ENCODE measurements at regions not wholly inside any gene's neighbourhood (a gene's known extent, or its start where the extent isn't known, plus 50 kb on each side); places are given as distances from the start of the nearest gene placed in this dataset.
"Not testable (repeated sequence)": the region's sequence is repeated elsewhere in the genome, so short reads cannot be mapped to it uniquely, and the experiment has no call there.

- DNase-seq: no peak
These were observed 110.2 kb upstream of the SPIN1 start for GRCh38 chr9:88278036-88278435.

DNA sequence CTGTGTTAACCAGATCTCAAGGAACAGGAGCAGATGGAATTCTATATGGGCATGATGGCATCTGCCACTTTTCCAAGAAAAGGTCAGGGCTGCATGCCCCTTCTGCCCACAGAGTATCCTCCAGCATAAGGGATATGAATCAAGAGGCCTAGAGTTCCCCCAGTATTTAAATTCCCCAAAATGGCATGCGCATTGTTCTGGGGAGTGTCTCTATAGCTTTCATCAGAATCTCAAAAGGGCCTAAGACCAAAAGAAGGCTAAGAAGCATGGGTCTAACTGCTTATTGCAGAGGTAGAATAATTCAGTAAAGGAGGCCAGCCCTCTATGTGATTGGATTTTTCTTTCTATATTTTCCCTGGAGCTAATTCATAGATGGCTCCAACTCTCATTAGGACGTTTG, 114.2 kb upstream of the SPIN1 start:
- no peak for DNase-seq

GRCh38 chr9:88272986-88273385, 115.3 kb upstream of the SPIN1 start:
- no peak for DNase-seq

DNA sequence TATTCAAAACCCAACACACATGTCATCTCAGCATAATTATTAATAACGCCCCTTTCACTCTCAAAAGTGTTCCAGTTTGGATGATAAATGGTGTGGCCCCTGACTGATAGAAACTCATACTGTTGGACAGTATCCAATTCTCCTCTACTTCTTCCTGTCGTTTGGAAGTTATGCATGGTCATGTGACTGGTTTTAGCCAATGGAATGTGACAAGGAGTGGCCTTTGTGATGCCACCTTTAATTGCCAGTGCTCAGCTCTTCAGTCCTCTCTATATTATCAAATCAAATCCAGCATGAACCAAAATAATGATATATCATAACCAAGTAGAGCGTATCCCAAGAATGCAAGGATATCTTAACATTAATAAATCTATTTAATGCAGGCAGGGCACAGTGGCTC, 117.8 kb upstream of the SPIN1 start:
- no peak for DNase-seq

GRCh38 chr9:88268886-88269285, 119.4 kb upstream of the SPIN1 start:
- no peak for DNase-seq

DNA sequence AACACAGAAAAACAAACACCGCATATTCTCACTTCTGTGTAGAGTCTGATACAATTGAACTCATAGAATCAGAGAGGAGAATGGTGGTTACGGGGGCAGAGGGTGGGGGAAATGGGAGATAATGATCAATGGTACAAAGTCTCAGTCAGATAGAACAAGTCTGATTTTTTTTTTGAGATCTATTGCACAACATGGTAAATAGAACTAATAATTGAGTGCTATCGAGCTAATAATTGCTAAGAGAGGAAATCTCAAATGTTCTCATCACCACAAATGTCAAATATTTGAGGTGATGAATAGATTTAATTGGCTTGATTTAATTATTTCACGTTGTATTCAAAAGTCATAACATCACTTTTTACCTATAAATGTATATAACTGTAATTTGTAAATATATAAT, 121.0 kb upstream of the SPIN1 start:
- no peak for DNase-seq

- no peak for DNase-seq
These were observed 121.8 kb upstream of the SPIN1 start for GRCh38 chr9:88266416-88266815.

DNA sequence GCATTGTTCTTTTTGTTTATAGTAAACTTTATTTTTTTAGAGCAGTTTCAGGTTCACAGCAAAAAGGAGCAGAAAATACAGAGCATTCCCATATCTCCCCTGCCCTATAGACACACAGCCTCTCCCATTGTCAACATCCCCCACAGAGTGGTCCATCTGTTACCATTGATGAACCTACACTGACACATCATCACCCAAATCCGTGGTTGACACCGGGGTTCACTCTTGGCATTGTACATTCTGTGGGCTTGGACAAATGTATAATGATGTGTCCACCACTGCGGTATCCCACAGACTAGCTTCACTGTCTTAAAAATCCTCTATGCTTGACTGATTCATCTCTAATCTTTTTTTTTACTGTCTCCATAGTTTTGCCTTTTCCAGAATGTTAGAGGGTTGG, 120.7 kb upstream of the SPATA31C2 start:
- DNase-seq: no peak

GRCh38 chr9:88258601-88259000, 120.3 kb upstream of the SPATA31C2 start:
- DNase-seq: no peak

GRCh38 chr9:88258024-88258423, 119.7 kb upstream of the SPATA31C2 start:
- no peak for DNase-seq

GRCh38 chr9:88256216-88256615, 117.9 kb upstream of the SPATA31C2 start:
- no peak for DNase-seq

DNA sequence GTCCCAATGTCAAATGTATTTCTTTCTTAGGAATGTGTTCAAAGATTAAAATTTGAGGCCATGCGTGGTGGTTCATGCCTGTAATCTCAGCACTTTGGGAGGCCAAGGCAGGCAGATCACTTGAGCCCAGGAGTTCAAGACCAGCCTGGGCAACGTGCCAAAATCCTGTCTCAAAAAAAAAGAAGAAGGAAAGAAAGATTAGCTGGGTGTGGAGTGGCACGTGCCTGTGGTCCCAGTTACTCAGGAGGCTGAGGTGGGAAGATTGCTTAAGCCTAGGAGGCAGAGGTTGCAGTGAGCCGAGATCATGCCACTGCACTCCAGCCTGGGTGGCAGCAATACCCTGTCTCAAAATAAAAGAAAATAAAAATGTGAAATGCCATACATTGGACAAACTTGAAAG, 117.5 kb upstream of the SPATA31C2 start:
- not testable (repeated sequence) for DNase-seq

DNA sequence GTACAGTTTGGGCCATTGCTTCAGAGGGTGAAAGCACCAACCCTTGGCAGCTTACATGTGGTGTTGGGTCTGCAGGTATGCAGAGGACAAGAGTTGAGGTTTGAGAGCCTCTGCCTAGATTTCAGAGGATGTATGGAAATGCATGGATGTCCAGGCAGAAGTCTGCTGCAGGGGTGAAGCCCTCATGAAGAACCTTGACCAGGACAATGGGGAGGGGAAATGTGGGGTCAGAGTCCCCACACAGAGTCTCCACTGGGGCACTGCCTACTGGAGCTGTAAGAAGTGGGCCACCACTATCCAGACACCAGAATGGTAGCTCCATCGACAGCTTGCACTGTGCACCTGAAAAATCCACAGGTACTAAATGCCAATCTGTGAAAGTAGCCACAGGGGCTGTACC, 113.6 kb upstream of the SPATA31C2 start:
- no peak for DNase-seq

GRCh38 chr9:88243736-88244135, 105.5 kb upstream of the SPATA31C2 start:
- DNase-seq: no peak

DNA sequence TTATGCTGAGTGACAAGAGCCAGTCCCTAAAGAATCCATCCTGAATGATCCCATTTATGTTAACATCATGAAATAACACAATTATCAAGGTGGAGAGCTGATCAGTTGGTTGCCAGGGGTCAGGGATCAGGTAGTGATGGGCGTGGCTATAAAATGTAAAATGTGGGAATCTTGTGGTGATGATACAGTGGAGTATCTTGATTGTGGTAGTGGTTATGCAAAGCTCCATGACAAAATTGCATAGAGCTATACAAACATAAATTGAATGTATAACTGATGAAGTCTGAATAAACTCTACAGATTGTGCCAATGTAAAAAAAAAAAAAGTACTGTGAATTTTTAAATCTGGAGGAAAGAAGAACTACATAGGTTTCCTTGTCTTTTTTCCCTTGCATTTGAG, 104.6 kb upstream of the SPATA31C2 start:
- DNase-seq: no peak

- no peak for DNase-seq
These were observed 99.8 kb upstream of the SPATA31C2 start for GRCh38 chr9:88237991-88238571.

DNA sequence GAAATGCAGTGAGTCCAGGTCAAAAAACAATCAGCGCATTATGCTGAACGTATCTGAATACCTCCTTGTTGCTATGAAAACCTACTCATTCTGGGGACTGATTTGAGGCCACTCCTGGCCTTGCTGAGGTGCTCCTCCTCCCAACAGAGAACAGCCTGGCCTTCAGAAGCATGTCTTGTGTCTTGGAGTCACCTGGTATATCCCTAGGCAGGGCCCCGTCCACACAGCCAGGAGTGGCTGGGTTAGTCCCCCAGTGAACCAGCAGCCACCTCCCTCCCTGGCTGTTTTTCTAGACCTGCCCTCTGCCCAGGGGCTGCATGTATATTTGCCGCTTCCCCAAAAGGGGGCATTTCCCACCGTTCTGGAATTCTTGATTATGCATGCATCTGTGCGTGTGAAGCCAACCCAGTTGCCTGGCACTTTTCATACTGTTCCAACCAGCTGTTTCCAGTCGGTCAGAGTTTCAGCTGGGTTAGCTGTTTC, 99.2 kb upstream of the SPATA31C2 start:
- no peak for DNase-seq

DNA sequence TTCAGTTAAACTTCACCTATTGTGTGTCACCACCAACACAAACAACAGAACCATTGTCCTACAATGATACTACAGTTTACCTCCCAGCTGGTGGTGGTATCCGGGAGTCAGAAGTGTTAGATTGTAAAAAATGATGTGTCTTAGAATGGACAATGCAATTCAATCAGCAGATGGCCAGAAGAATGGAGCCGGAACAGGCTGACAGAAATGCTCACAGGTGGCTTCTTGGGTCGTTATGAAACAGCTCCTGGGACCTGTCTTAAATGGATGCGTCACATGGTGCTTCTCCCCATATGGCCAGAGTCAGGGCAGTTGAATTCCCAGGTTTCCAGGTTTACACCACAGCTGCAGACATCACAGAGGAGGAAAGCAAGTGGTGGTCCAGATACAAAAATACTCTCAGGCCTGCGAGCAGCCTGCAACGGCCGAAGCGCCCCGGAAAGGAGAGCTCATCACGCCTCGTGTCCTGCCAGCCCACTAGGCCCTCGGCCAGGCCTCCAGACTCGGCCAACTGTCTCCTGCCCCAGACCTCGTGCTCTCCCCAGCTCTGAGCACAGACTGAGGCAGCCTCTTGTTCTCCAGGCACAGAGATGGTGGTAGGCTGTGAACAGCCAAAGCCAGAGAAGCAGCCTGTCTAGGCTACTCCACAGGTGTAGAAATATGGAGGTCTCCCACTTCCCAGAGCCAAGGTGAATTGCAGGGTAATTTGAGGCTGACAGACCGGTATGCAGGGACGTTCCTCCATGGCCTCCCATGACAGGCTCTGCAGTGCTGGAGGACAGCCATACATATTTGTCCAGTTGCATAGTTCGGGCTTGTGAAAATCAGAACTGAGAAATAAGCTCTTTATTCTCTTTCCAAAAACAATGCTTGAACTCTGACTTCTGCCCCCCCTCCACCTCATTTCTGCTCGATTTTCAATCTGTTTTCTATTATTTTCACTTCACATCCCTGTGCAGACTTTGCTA, 98.5 kb upstream of the SPATA31C2 start:
- DNase-seq: no peak

DNA sequence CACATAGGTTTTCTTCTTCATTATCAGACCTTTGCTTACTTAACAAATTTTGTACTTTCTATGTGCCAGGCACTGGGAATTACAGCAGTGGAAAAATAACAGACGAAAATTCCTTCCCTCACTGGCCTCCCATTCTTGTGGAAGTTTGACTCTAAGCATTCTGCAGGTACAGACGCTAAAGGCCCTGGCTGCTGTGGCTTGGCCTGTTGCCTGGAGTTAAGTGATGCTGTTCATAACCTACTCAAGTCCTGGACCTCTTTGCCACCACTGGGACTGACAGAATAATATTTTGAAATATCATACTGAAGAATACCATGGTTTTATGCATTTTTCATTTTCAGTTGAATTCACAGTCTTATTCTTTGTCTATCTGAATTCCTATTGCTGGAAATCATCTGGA, 97.3 kb upstream of the SPATA31C2 start:
- no peak for DNase-seq

DNA sequence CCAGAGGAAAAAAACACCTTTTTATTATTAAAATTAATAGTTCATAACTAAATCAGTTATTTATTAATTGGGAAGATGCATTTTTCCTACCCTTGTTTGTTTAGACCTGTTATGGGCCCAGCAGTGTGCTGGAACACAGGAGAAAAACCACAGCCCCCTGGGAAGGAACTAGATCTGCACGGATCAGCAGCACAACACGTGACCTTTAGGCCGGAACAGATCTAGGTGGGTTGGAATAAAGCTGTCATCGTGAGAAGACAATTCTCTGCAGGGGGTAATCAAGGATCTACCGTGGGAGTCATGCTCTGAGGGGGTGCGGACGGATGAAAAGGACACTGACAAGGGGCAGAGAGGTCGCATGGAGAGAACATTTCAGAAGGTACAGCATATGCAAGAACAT, 95.8 kb upstream of the SPATA31C2 start:
- DNase-seq: no peak

- DNase-seq: no peak
These were observed 94.8 kb upstream of the SPATA31C2 start for GRCh38 chr9:88233091-88233490.

GRCh38 chr9:88230612-88231011, 92.3 kb upstream of the SPATA31C2 start:
- no peak for DNase-seq

- no peak for DNase-seq
These were observed 91.2 kb upstream of the SPATA31C2 start for GRCh38 chr9:88229434-88229833.

- DNase-seq: no peak
These were observed 86.7 kb upstream of the SPATA31C2 start for GRCh38 chr9:88224938-88225337.
